Left cardiac atrium (tissue), 4 donors: ENCODE measurements at regions not wholly inside any gene's neighbourhood (a gene's known extent, or its start where the extent isn't known, plus 50 kb on each side); places are given as distances from the start of the nearest gene placed in this dataset.

Experiments
- ATAC-seq, 2 donors: fragments of 200-7000 bp; cut with Tn5 transposase; one replicate each; pipeline ENCODE4 v1.9.1; 2020; ENCODE audit warnings: mild to moderate bottlenecking in 2 of 2, moderate library complexity in 2 of 2
- DNase-seq: peaks from one replicate; pipeline ENCODE4 v3.0.0-alpha.2; 2020
- intact Hi-C, 2 donors: fragments of 100-400 bp; cut with DNase I; formaldehyde crosslinking; loops; one replicate each; pipeline versions ENCODE4 v1.14.1 to v1.15.1; 2022 to 2023
- donor health status: DM: no; HTN: yes; CAD: no.
- donor health status: DM: no; HTN: yes; CAD: no; lungs with severe emphysema.
- donor health status: DM: yes; HTN: yes; CAD: no.
- donor health status: Dilated cardiomyopathy.

DNA sequence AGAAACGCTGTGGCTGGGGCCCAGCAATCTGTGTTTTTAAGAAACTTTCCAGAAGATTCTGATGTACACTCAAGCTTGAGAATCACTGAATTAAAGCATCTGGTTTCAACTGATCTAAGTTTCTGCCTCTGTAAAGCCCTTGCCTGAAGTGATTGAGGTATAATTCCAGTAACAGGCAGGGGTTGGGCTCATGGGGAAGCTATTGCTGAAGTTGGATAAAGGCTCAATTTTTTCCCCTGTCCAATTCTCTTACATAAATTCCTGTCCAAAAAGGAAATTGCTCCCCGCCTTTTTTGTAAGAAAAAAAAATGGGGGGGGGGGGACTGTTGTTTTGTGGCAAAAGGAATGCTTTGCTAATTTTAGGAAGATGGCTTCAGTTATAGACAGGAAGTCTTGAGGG is 337.4 kb downstream of the NUAK1 start:
- DNase-seq (no peak), ATAC-seq (no peak)
- intact Hi-C loops: no loop called here

DNA sequence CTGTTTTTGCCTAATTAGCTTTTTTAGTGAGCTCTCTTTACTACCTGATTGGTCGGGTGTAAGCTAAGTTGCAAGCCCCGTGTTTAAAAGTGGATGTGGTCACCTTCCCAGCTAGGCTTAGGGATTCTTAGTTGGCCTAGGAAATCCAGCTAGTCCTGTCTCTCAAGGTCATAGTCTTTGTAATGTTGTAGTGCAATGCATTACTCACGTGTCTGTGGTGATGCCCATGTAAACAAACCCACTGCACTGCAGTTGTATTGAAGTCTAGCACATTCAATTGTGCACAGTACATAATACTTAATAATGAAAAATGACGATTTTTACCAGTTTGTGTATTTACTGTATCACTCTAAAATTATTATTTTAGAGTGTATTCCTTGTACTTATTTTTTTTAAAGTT is 335.5 kb downstream of the NUAK1 start:
- ATAC-seq (no peak), DNase-seq (no peak)
- intact Hi-C loops: no loop called here

DNA sequence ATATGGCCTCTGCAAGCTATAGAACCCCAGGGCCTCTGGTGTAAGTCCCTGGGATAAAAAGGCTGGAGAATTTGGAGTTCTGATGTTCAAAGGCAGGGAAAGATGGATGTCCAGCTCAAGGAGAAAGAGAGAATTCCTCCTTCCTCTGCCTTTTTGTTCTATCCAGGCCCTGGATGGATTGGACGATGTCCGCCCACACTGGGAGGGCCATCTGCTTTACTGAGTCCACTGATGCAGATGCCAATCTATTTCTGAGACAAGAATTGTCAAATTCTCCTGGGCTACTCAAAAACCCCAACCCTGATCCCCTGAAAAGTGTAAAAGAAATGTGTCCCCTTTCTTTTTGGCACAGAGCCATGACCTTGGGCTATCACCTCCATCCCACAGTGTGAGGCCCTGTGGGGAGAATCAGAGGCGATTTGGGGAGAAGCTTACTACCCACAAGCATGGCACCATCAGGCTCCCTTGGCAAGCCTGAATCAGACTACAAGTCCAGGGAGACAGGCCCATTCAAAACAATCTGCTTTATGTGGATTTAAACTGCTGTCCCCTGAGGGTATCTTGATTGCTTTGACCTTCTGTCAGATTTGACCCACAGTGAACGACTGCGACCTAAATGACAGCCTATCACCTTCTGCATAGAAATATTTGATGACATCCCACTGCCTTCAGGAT is 334.0 kb downstream of the NUAK1 start:
- no peak for DNase-seq
- intact Hi-C loops: no loop called here
- ATAC-seq: no peak

GRCh38 chr12:105805730-105806399 is 332.9 kb downstream of the NUAK1 start:
- intact Hi-C loops: no loop called here
- ATAC-seq (peak; percentile 63 to 85), DNase-seq (peak; percentile 23)

GRCh38 chr12:105806400-105806770 is 332.4 kb downstream of the NUAK1 start:
- ATAC-seq (no peak), DNase-seq (no peak)
- intact Hi-C loops: no loop called here

DNA sequence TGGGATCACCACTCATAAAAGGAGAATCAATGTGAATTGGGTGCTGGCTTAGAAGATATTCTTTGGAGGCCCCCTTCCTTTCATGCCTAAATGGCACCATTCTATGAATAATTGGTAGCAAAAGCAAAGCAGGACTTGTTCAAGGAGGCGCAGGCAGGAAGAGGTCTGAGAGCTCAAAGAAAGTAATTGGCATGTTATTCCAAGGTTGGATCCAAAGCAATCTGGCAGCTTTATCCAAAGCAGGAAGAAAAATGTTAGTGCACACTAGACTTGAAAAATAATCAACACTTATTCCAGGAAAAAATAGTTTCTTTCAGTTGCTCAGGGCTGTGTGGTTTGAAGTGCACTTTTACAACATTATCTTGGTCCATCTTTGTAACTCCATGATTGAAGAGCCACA is 326.4 kb downstream of the NUAK1 start:
- DNase-seq (no peak), ATAC-seq (no peak)
- intact Hi-C loops: no loop called here

- no peak for DNase-seq
- ATAC-seq: no peak
- intact Hi-C loops: no loop called here
Observed at GRCh38 chr12:105813201-105813600, 325.6 kb downstream of the NUAK1 start.

DNA sequence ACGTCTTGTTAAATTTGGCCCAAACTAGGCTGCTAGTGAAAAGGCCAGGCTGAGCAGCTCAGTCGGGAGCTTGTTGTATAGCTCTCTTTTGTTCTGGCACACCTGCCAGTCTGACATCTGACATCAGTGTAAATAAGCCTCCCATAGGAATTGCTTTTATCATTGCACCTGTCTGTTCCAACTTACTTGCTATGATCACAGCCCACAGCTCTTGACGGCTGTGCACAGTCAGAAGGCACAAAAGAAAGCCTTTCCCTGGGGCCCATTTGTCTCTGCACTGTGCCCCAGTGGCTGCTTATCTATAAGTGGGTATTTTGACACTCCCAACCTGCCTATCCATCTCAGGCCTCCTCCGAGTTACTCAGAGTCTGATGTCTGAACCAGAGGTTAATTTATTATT is 324.5 kb downstream of the NUAK1 start:
- ATAC-seq (no peak), DNase-seq (no peak)
- intact Hi-C loops: no loop called here

DNA sequence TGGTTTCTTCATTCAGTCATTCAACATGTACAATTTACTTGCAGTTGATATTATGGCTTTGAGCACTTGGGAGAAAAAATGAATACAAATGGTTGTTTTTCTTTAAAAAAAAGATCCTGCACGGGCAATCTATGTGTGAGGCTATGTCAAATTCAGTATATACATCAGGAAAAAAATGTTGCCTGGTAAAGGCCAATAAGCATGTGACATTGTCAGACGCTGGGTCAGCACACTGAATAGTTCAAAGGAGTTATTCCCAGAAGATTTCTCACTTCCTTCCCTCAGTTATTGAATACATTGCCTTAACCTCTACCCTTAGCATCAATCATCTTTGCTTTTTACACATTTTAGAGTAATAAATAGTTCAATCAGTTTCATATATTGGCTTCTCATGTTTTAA is 319.2 kb downstream of the NUAK1 start:
- DNase-seq: no peak
- intact Hi-C loops: no loop called here
- no peak for ATAC-seq

- ATAC-seq (peak; percentile 86 to 87), DNase-seq (peak; percentile 48)
- intact Hi-C loops: no loop called here
Observed at GRCh38 chr12:105820429-105821125, 318.2 kb downstream of the NUAK1 start.

DNA sequence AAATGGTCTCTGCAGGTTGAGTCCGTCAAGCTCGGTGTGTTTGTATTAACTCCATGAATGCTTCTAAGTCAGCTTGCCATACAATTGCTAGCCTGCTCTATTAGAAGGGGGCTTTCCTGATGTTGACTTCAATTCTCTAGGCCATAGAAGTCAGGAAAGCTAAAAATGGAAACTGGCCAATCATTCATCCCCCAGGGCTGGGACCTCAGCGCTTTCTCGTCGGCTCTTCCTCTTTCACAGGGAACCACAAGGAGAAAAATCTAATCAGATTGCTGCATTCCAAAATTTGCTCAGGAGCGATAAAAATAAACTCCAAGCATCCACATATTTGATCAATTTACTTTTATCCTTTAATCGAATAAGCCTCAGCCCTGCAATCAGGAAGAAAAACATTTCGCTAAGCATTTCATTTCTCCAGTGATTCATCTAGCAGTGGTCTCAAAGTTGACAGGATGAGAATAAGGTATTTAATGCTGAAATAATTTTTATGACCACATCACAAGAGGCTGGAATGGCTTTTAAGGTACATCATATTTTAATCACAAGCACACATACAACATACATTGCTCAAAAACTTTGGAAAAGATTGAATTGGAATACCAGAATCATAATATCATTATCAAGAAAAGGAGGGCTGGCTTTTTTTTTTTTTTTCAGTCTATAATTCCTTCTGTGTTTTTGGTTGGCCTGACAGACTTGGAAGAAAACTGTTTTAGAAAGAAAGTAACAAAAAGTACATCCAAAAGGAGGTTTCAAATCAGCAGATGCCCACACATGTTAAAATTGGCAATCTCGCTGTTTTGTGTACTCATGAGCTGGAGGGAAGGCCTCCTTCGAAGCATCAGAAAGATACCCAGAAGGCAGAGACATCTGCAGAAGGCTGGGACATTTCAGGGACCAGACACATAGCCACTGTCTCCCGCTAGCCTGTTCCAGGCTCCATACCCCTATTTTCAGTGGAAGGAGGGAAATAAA is 316.3 kb downstream of the NUAK1 start:
- intact Hi-C loops: no loop called here
- no peak for DNase-seq
- no peak for ATAC-seq

GRCh38 chr12:105823810-105824209 is 314.9 kb downstream of the NUAK1 start:
- intact Hi-C loops: no loop called here
- DNase-seq (no peak), ATAC-seq (no peak)

DNA sequence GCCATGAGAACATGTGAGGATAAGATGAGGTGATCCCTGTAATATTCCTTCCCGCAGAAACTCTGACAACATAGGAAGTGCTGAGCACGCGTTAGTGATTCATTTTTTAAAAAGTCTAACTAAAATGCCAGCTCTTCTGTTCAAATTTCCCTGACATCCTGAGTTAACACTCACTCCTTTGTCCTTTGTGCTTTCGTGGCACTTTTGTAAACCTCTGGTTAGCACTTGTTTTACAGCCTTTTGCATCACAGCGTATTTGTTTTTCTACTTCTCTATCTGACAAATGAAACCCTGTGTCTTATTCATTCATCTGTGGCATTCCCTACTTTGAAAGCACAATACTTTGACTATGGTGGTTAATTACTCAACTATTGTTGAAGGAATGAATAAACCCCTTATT is 313.6 kb downstream of the NUAK1 start:
- ATAC-seq (no peak), DNase-seq (no peak)
- intact Hi-C loops: no loop called here

- DNase-seq (no peak), ATAC-seq (no peak)
- intact Hi-C loops: no loop called here
Observed at GRCh38 chr12:105831372-105831771, 307.4 kb downstream of the NUAK1 start.

DNA sequence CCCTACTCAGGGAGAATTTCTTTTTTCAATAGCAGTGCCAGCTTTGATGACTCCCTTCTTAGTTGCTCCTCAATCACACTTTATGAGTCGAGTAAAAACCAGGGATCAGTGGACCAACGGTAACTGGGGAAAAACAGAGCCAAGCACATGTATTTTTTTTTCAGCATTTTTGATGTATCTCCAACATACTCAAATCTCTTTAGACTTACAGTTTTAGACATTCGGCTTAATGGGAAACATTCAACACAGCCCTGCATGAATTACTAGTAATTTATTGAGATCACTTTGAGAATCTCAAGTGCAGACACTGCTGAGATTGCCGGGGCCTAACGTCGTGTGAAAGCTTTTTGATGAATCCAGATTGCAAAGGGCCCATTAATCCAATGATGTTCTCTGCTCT is 306.7 kb downstream of the NUAK1 start:
- ATAC-seq: no peak
- DNase-seq: no peak
- intact Hi-C loops: no loop called here

- DNase-seq: no peak
- intact Hi-C loops: no loop called here
- ATAC-seq: no peak
Observed at GRCh38 chr12:105832806-105833205, 305.9 kb downstream of the NUAK1 start.

DNA sequence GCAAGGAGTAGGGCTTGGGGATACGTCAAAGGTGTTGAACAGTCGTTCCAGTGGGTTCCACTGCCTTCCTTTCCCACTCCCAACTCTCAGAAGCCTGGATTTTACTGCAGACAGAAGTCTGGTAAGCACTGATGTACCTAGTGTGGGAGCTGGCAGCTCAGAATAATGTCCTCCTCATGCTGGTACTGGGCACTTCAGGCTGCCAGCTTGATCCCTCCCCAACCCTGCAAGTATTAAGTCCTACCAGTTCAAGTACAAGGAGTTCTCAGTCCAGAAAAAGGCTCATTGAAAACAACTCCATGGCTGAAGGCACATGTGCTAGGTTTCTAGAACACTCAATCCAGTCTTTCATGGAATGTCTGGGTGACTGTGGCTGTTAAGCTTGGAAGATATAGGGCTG is 304.3 kb downstream of the NUAK1 start:
- intact Hi-C loops: no loop called here
- DNase-seq (no peak), ATAC-seq (no peak)

DNA sequence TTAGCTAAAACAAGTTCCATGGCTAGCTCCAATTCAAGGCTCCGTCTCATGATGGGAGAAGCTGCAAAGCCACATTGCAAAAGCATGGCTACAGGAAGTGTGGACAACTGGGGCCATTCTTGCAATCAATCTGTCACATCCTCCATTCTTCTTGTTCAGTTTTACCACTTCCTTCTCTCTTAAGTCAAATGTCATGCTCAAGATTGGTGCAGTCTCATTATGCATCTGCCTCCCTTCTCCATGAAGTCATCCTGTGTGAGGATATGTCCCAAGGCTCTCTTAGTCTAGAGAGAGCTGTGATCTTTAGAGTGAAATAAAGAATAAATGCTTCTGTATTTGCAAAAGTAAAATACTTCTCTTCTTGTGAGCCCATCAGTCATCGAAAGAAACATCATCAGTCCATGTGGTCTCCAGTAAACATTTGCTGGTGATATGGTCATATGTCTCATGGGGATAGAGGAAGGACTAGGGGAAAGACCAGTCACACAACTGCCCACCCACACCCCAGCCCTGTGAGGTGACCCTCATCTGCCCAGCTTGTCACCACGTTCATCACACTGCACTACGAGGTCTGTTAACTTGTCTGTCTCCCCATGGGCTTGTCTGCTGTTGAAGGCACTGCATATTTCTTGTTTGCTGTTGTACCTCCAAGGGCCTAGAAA is 303.0 kb downstream of the NUAK1 start:
- ATAC-seq (no peak), DNase-seq (no peak)
- intact Hi-C loops: no loop called here

- DNase-seq (no peak), ATAC-seq (peak in 1 of 2 donors; percentile 71)
- intact Hi-C loops: no loop called here
Observed at GRCh38 chr12:105836242-105836622, 302.5 kb downstream of the NUAK1 start.
